ENCODE measurements at regions not wholly inside any gene's neighbourhood (a gene's known extent, or its start where the extent isn't known, plus 50 kb on each side); places are given as distances from the start of the nearest gene placed in this dataset.

DNA sequence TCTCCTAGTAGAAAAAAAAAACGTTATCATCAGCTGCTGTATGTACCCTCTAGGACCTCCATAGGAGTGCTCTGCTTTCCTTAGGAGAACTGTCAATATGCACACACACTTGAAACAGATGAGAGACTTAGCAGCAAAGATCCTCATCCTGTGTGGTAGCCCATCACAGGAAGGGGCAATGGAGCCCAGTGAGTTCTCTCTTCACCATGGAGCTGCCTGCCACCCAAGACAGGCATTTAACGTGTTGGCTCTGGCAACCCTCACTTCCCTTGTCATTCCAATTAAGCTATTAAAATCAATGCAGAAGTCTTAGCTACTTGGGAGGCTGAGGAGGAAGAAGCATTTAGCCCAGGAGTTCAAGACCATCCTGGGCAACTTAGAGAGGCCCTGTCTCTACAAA is 64.8 kb upstream of the PLEKHA5 start:
- DNase-seq: no peak

DNA sequence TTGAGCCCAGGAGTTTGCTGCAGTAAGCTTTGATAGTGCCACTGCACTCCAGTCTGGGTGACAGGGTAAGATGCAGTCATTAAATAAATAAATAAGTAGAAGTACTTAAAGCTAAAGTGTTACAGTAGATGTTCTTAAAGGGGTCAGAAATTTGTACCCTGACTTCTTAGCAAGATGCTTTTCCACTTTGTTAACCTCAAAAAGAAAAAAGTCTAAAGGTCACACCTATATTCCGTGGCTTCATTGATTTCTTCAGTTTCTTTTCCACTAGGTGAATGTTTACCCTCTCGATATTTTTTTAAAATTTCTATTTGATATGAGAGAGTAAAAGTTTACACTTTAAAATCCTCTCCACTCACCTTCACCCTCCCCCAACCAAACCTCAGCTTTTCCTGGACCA is 64.3 kb upstream of the PLEKHA5 start:
- no peak for DNase-seq

DNA sequence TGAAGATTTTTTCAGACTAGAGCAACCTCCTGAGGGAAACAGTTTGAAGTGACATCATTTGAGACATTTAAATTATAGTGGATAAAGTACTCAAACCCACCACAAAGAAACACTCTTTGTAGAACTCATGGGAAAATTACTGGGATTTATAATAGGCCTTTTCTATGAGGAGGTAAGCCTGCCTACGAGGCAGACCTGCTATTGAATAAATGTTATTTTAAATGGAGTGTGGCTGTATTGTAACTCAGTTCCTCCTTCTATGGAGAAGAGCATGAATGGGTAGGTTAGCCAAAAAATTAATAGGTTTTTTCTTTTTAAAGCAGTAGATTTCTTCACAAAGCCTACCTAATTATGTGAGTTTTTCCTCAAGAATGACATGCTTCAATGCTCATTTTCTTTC is 63.7 kb upstream of the PLEKHA5 start:
- no peak for DNase-seq

DNA sequence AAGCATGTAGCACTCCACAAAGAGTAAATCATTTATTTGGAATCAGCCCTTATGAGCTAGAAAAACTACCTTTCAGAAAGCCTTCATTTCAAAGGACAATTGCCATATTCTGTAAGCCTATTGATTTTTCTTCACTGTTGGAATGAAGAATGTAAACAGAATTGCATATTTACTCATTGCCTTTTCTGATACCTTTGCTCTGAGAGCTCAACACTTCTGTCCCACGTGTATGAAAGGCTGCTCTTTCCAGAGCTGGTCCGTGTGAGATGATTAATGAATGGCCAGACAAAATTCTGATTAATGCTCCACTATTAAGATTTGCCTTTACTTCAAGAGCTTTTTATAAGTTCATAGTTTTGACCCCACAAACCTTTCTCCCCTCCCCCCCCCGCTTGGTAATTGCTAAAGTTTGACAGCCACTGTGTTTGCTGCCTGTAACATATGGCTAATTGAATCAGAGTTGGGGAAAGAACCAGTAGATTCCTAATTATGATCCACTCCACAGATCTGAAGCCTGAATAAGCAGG is 63.0 kb upstream of the PLEKHA5 start:
- no peak for DNase-seq

DNA sequence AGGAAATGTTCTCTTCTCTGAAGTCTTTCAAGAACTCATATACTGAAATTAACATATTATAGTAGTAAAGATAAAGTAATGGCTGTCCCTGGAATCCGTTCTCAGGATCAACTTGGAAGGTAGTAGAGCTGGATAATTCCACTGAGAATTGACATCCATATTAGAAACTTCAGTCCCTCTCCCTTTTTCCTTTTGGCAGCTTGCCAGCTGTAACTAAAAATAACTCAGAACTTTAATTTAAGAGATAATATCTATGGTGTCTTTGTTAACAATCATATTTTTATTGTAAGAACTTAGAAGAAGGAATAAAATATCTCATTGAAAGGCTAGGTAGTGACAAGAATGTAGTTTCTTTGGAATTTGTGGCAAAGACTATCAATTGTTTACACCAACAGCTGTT is 61.4 kb upstream of the PLEKHA5 start:
- DNase-seq: no peak

DNA sequence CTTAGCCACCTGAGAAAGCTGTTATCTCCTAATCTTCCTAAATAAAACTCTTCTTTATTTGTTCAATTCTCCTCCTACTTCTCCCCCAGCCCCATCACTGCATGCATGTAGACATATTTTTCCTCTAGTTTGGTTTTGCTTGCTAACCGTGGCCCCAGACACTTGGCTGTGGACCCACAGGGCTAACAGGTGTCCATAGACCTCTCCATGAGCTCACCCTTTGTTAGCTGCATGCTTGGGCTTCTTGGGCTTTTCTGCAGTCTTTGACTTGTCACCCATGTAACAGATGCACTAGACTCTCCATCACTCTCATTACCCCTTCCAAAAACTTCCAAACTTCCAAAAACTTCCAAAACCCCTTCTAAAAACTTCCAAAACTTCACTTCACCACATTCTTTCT is 59.2 kb upstream of the PLEKHA5 start:
- DNase-seq: no peak

DNA sequence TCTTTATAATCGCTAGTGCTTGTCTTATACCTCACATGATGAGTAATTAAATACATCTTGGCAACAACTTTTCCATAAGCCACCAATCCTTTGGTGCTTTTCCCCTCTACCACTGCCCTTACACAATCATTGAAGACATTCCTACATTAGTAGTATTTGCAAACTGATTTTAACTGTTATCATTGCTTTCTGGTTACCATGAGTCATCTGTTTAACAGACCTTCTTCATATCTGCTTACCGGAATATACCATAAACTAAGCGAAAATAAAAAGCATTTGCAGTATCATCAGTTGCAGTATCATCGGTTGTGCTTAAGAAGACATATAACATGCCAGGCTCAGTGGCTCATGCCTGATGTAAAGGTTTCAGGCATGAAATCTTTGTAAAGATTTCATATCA is 54.8 kb upstream of the PLEKHA5 start:
- DNase-seq: no peak

DNA sequence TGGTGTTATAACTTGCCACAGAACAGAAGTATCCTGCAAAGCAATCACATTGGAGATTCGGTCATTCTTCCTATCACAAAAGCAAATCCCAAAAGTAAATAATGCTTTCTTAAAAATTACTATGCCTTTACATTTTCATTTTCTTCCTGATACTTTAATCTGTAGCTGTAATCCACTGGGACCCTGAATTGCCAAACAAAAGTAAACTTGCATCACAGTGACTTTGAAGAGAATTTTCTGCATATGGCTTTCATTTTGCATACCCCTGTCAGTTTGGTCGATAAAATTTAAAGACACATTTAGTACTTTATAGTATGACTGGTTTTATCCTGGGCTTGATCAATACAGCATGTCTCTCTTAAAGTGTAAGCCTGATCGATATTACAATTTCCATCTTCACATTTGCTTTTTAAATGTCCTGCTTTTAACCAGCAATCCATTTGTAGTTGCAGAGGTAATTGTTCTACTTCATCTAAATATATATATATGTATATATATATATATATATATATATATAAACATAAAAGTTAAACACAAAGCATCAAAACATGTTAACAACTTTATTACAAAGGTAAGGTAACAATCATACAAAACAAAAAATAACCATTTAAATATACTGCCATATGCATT is 53.7 kb upstream of the PLEKHA5 start:
- no peak for DNase-seq

All from NCI-H526 (cell line).